H1 (cell line): ENCODE measurements at regions not wholly inside any gene's neighbourhood (a gene's known extent, or its start where the extent isn't known, plus 50 kb on each side); places are given as distances from the start of the nearest gene placed in this dataset.

Experiments used
- CTCF ChIA-PET: fragments of 300-600 bp; sonication (Branson Sonifier 250); formaldehyde crosslinking; loops from one replicate; lab custom pipeline; 2021; ENCODE audit not compliant: partially characterized antibody; lab: Charles Lee
- POLR2A ChIA-PET: fragments of 300-600 bp; sonication (Branson Sonifier 250); formaldehyde crosslinking; loops from one replicate; lab custom pipeline; 2021; ENCODE audit warnings: inconsistent platforms; ENCODE audit not compliant: partially characterized antibody; lab: Charles Lee
- DNase-seq, 2 experiments: peaks; one replicate each; pipeline versions ENCODE4 v3.0.0 to v3.0.0-alpha.2; 2010 to 2022; ENCODE audit warnings: low spot score in 2 of 2, low read depth in 1 of 2, mixed read lengths in 1 of 2
- FAIRE-seq: peaks from 2 replicates; lab custom pipeline; 2011; peaks lifted over from hg19 to GRCh38; lab: Jason Lieb, UNC
- H2AFZ ChIP-seq: 2 replicates; pipeline ENCODE4 v1.8.1; 2012; ENCODE audit warnings: low read length, inconsistent platforms
- H2AK5ac ChIP-seq: 2 replicates; pipeline ENCODE4 v1.6.1; 2013; ENCODE audit warnings: low read depth, low read length
- H2BK120ac ChIP-seq: replicated peaks from 2 replicates; pipeline ENCODE3; 2013; ENCODE audit warnings: low read depth, low read length, inconsistent platforms
- H2BK12ac ChIP-seq: 2 replicates; pipeline ENCODE4 v1.6.1; 2013; ENCODE audit warnings: low read depth, low read length
- H2BK15ac ChIP-seq: 2 replicates; pipeline ENCODE4 v1.6.1; 2013; ENCODE audit warnings: low read length
- H2BK20ac ChIP-seq: 2 replicates; pipeline ENCODE4 v1.6.1; 2013; ENCODE audit warnings: low read length
- H2BK5ac ChIP-seq: 2 replicates; pipeline ENCODE4 v1.6.1; 2013; ENCODE audit warnings: low read depth, low read length
- H3K14ac ChIP-seq: 2 replicates; pipeline ENCODE4 v1.6.1; 2013; ENCODE audit warnings: inconsistent platforms; ENCODE audit not compliant: insufficient read length
- H3K18ac ChIP-seq: 2 replicates; pipeline ENCODE4 v1.6.1; 2013; ENCODE audit warnings: low read length; ENCODE audit errors: extremely low read depth
- H3K23ac ChIP-seq: 2 replicates; pipeline ENCODE4 v1.6.1; 2013; ENCODE audit warnings: inconsistent platforms; ENCODE audit not compliant: insufficient read length
- H3K23me2 ChIP-seq: 2 replicates; pipeline ENCODE4 v1.6.1; 2013; ENCODE audit warnings: low read depth, low read length
- H3K27ac ChIP-seq: 2 replicates; pipeline ENCODE4 v1.6.1; 2011; ENCODE audit warnings: low read depth, low read length, inconsistent platforms
- H3K27me3 ChIP-seq, 4 experiments: replicated peaks in 1 of 4; 1 replicate in 1 of 4; 2 replicates in 3 of 4; pipeline versions ENCODE4 v1.6.1 to v1.8.1; 2011 to 2013; ENCODE audit warnings: low read length in 3 of 4, mild to moderate bottlenecking in 3 of 4, inconsistent platforms in 2 of 4, mixed read lengths in 2 of 4, moderate library complexity in 1 of 4; ENCODE audit not compliant: control insufficient read depth in 3 of 4, insufficient read depth in 3 of 4; ENCODE audit errors: extremely low read depth in 1 of 4
- H3K36me3 ChIP-seq, 4 experiments: 2 replicates each; pipeline versions ENCODE4 v1.6.1 to v1.8.1; 2011 to 2013; ENCODE audit warnings: mild to moderate bottlenecking in 4 of 4, low read length in 3 of 4, moderate library complexity in 2 of 4, control low read depth in 1 of 4, inconsistent platforms in 1 of 4; ENCODE audit not compliant: insufficient read depth in 4 of 4, control insufficient read depth in 2 of 4
- H3K4ac ChIP-seq: replicated peaks from 2 replicates; pipeline ENCODE3; 2013; ENCODE audit warnings: low read length, low read depth, mixed read lengths, inconsistent platforms; ENCODE audit not compliant: insufficient read length
- H3K4me1 ChIP-seq, 4 experiments: replicated peaks in 1 of 4; 1 replicate in 1 of 4; 2 replicates in 3 of 4; pipeline versions ENCODE4 v1.6.1 to v1.8.1; 2011 to 2013; ENCODE audit warnings: low read length in 3 of 4, inconsistent platforms in 2 of 4, mixed read lengths in 1 of 4; ENCODE audit not compliant: insufficient read depth in 4 of 4, control insufficient read depth in 3 of 4
- H3K4me2 ChIP-seq, 2 experiments: 2 replicates each; pipeline versions ENCODE4 v1.6.1 to v1.8.1; 2011 to 2013; ENCODE audit warnings: low read depth in 2 of 2, low read length in 2 of 2, control low read depth in 1 of 2, inconsistent platforms in 1 of 2, mild to moderate bottlenecking in 1 of 2; ENCODE audit not compliant: insufficient read depth in 1 of 2
- H3K4me3 ChIP-seq, 4 experiments: fragments of 200-600, 300-600 bp in 1 of 4; sonication (generic), shearing (Covaris generic), sonication (Bioruptor Twin) in 1 of 4; 2 replicates each; pipeline versions ENCODE4 v1.5.1 to v1.8.1; 2011 to 2016; ENCODE audit warnings: low read length in 4 of 4, low read depth in 3 of 4, control low read depth in 2 of 4, inconsistent platforms in 2 of 4, mild to moderate bottlenecking in 2 of 4, mixed read lengths in 1 of 4, moderate library complexity in 1 of 4; ENCODE audit not compliant: insufficient read depth in 2 of 4; ENCODE audit errors: extremely low read depth in 1 of 4
- H3K56ac ChIP-seq: replicated peaks from 2 replicates; pipeline ENCODE3; 2013; ENCODE audit warnings: low read depth, mild to moderate bottlenecking, mixed read lengths, low read length, inconsistent platforms; ENCODE audit not compliant: insufficient read length
- H3K79me1 ChIP-seq: 2 replicates; pipeline ENCODE4 v1.6.1; 2013; ENCODE audit warnings: low read depth, low read length, control low read depth
- H3K79me2 ChIP-seq, 2 experiments: 2 replicates each; pipeline versions ENCODE4 v1.6.1 to v1.8.1; 2012 to 2013; ENCODE audit warnings: low read length in 2 of 2, mild to moderate bottlenecking in 2 of 2, inconsistent platforms in 1 of 2; ENCODE audit not compliant: insufficient read depth in 2 of 2, control insufficient read depth in 1 of 2
- H3K9ac ChIP-seq, 4 experiments: replicated peaks in 1 of 4; 1 replicate in 1 of 4; 2 replicates in 3 of 4; pipeline versions ENCODE4 v1.6.1 to v1.8.1; 2011 to 2013; ENCODE audit warnings: low read depth in 3 of 4, low read length in 3 of 4, control low read depth in 2 of 4, mild to moderate bottlenecking in 2 of 4, moderate library complexity in 2 of 4, inconsistent platforms in 1 of 4; ENCODE audit errors: extremely low read depth in 1 of 4
- H3K9me3 ChIP-seq, 2 experiments: 2 replicates each; pipeline versions ENCODE4 v1.6.1 to v1.8.1; 2012 to 2013; ENCODE audit warnings: mild to moderate bottlenecking in 2 of 2, moderate library complexity in 2 of 2, control low read depth in 1 of 2, inconsistent platforms in 1 of 2, low read depth in 1 of 2, low read length in 1 of 2, mixed read lengths in 1 of 2; ENCODE audit not compliant: insufficient read depth in 2 of 2
- H4K20me1 ChIP-seq, 2 experiments: replicated peaks in 1 of 2; 2 replicates each; pipeline versions ENCODE3 to v1.8.1; 2011 to 2013; ENCODE audit warnings: inconsistent platforms in 2 of 2, low read length in 2 of 2, mild to moderate bottlenecking in 1 of 2; ENCODE audit not compliant: insufficient read depth in 2 of 2, control insufficient read depth in 1 of 2
- H4K5ac ChIP-seq: 2 replicates; pipeline ENCODE4 v1.6.1; 2013; ENCODE audit warnings: low read length, low read depth, mixed read lengths, inconsistent platforms; ENCODE audit not compliant: insufficient read length
- H4K8ac ChIP-seq: 2 replicates; pipeline ENCODE4 v1.8.0; 2013; ENCODE audit warnings: mild to moderate bottlenecking, moderate library complexity, low read length, inconsistent platforms; ENCODE audit not compliant: insufficient read depth; ENCODE audit errors: extremely low read depth
- H4K91ac ChIP-seq: replicated peaks from 2 replicates; pipeline ENCODE3; 2013; ENCODE audit warnings: low read length, mixed read lengths, inconsistent platforms; ENCODE audit not compliant: insufficient read length
- BACH1 ChIP-seq: IDR thresholded peaks from 2 replicates; pipeline ENCODE4 v1.6.1; 2012; ENCODE audit warnings: low read length, improper control_type of control experiment
- CEBPB ChIP-seq: IDR thresholded peaks from 2 replicates; pipeline ENCODE4 v1.6.1; 2012; ENCODE audit warnings: low read depth, low read length
- CHD1 ChIP-seq: IDR thresholded peaks from 2 replicates; pipeline ENCODE4 v1.6.1; 2012; ENCODE audit warnings: low read depth, low read length, improper control_type of control experiment
- CHD2 ChIP-seq: IDR thresholded peaks from 2 replicates; pipeline ENCODE4 v1.6.1; 2012; ENCODE audit warnings: low read length, improper control_type of control experiment
- EP300 ChIP-seq, 2 experiments: IDR thresholded peaks; 1 replicate in 1 of 2; 2 replicates in 1 of 2; pipeline ENCODE4 v1.6.1; 2011 to 2012; ENCODE audit warnings: low read depth in 2 of 2, low read length in 2 of 2, mild to moderate bottlenecking in 2 of 2, borderline replicate concordance in 1 of 2, inconsistent platforms in 1 of 2, moderate library complexity in 1 of 2
- EZH2 ChIP-seq: fragments of 200-600 bp; sonication (generic); IDR thresholded peaks from 2 replicates; pipeline ENCODE4 v1.7.1; 2012; ENCODE audit warnings: low read depth, mild to moderate bottlenecking, moderate library complexity, low read length, inconsistent platforms; ENCODE audit not compliant: severe bottlenecking
- JUND ChIP-seq: IDR thresholded peaks from 2 replicates; pipeline ENCODE4 v1.6.1; 2011; ENCODE audit warnings: mild to moderate bottlenecking, improper control_type of control experiment, low read length
- KDM5A ChIP-seq: fragments of 200-600 bp; IDR thresholded peaks from 2 replicates; pipeline ENCODE4 v1.7.1; 2012; ENCODE audit warnings: mild to moderate bottlenecking, low read length, inconsistent platforms, mixed read lengths
- PHF8 ChIP-seq: fragments of 200-600 bp; sonication (generic); conservative IDR thresholded peaks from 2 replicates; pipeline ENCODE4 v1.7.1; 2012; ENCODE audit warnings: low read depth, mild to moderate bottlenecking, inconsistent platforms, low read length, moderate library complexity
- POLR2A ChIP-seq, 2 experiments: IDR thresholded peaks; 1 replicate in 1 of 2; 2 replicates in 1 of 2; pipeline ENCODE4 v1.6.1; 2011; ENCODE audit warnings: low read depth in 2 of 2, low read length in 2 of 2, mild to moderate bottlenecking in 2 of 2; ENCODE audit errors: control extremely low read depth in 1 of 2
- SAP30 ChIP-seq: fragments of 300-600 bp; sonication (generic); IDR thresholded peaks from 2 replicates; pipeline ENCODE4 v1.7.1; 2012; ENCODE audit warnings: low read length, moderate library complexity, mild to moderate bottlenecking, inconsistent platforms; ENCODE audit not compliant: insufficient read depth, insufficient replicate concordance
- SRF ChIP-seq: IDR thresholded peaks from 2 replicates; pipeline ENCODE4 v1.6.1; 2011; ENCODE audit warnings: mild to moderate bottlenecking, low read depth, low read length, moderate library complexity
- WGBS, 2 experiments: shearing (Covaris generic) in 1 of 2; methylation state at CpG; one replicate each; pipeline versions ENCODE4 v1.1.6 to v1.1.7; 2013 to 2015; ENCODE audit warnings: low lambda C conversion rate in 2 of 2, mixed read lengths in 2 of 2, inconsistent platforms in 1 of 2, low coverage in 1 of 2, missing lambda C conversion rate in 1 of 2; ENCODE audit not compliant: insufficient replicate concordance in 2 of 2, insufficient coverage in 1 of 2, insufficient read length in 1 of 2; ENCODE audit errors: extremely low coverage in 1 of 2, missing lambda C conversion rate in 1 of 2; 5-methylcytosine and 5-hydroxymethylcytosine counted together
- TF ChIP-seq, protein P1 (sequence below), 3 experiments: IDR thresholded peaks; 1 replicate in 2 of 3; 2 replicates in 1 of 3; pipeline versions ENCODE4 v1.5.1 to v1.6.1; 2011; ENCODE audit warnings: low read length in 3 of 3, mild to moderate bottlenecking in 3 of 3, inconsistent platforms in 2 of 3, low read depth in 1 of 3, moderate library complexity in 1 of 3; ENCODE audit not compliant: insufficient read depth in 1 of 3; ENCODE audit errors: control extremely low read depth in 1 of 3

- FAIRE-seq, result no peak
- ChIA-PET CTCF (interaction anchor here (1.4 to 3.5 kb wide), 3 partner anchors 9 to 29 kb away, joined by 3 to 10 read pairs (median 5); no protein-coding TSS in a partner anchor), POLR2A (no interaction called here)
- TF ChIP-seq SRF (no peak), POLR2A (IDR thresholded peaks at IDR 0.05; ENCODE audit: control extremely low read depth in 1 of 2, low read depth in 2 of 2, low read length in 2 of 2) (no peak), CHD2 (no peak), EZH2 (no peak), JUND (no peak), BACH1 (no peak), CEBPB (no peak), KDM5A (no peak), EP300 (IDR thresholded peaks at IDR 0.05; ENCODE audit: borderline replicate concordance in 1 of 2, low read depth in 2 of 2, low read length in 2 of 2) (no peak), SAP30 (no peak), PHF8 (no peak), CHD1 (no peak)
- TF ChIP-seq, protein P1, sequence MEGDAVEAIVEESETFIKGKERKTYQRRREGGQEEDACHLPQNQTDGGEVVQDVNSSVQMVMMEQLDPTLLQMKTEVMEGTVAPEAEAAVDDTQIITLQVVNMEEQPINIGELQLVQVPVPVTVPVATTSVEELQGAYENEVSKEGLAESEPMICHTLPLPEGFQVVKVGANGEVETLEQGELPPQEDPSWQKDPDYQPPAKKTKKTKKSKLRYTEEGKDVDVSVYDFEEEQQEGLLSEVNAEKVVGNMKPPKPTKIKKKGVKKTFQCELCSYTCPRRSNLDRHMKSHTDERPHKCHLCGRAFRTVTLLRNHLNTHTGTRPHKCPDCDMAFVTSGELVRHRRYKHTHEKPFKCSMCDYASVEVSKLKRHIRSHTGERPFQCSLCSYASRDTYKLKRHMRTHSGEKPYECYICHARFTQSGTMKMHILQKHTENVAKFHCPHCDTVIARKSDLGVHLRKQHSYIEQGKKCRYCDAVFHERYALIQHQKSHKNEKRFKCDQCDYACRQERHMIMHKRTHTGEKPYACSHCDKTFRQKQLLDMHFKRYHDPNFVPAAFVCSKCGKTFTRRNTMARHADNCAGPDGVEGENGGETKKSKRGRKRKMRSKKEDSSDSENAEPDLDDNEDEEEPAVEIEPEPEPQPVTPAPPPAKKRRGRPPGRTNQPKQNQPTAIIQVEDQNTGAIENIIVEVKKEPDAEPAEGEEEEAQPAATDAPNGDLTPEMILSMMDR (IDR thresholded peaks at IDR 0.05; ENCODE audit: control extremely low read depth in 1 of 3, insufficient read depth in 1 of 3, low read depth in 1 of 3, low read length in 3 of 3), result no peak
These were observed 243.7 kb downstream of the TDRD15 start for GRCh38 chr2:21367421-21367820.

More at GRCh38 chr2:21367421-21367820, 243.7 kb downstream of the TDRD15 start:
- Histone ChIP-seq H3K9ac (no peak overlapping the region), H2BK15ac (no peak overlapping the region), H2BK120ac (no peak overlapping the region), H3K36me3 (no peaks in the 10 kb centered on the region), H3K18ac (no peak overlapping the region), H3K4me2 (no peak overlapping the region), H3K14ac (no peak overlapping the region), H3K4ac (no peak overlapping the region), H3K27me3 (no peaks in the 10 kb centered on the region), H4K91ac (no peak overlapping the region), H3K23me2 (no peaks in the 10 kb centered on the region; the same call in 1 of the 2 replicates), H3K79me1 (no peaks in the 10 kb centered on the region), H3K9me3 (no peaks in the 10 kb centered on the region), H3K4me1 (no peaks in the 10 kb centered on the region), H3K23ac (no peak overlapping the region), H3K56ac (no peak overlapping the region), H2AFZ (no peak overlapping the region), H4K5ac (no peak overlapping the region), H2BK12ac (no peak overlapping the region), H2BK5ac (no peak overlapping the region), H3K79me2 (no peaks in the 10 kb centered on the region), H4K8ac (no peak overlapping the region), H2BK20ac (no peak overlapping the region), H3K4me3 (no peak overlapping the region), H2AK5ac (no peak overlapping the region), H4K20me1 (no peaks in the 10 kb centered on the region), H3K27ac (no peak overlapping the region)
- WGBS, 2 experiments, result 90% methylated on average over 3 of the region's 3 CpGs; no CpG with 5 or more reads in 1 of the 2 experiments
- peak in 1 of 2 experiments; percentile 21 for DNase-seq
